ENCODE measurements at regions not wholly inside any gene's neighbourhood (a gene's known extent, or its start where the extent isn't known, plus 50 kb on each side); places are given as distances from the start of the nearest gene placed in this dataset.
"Not testable (repeated sequence)": the region's sequence is repeated elsewhere in the genome, so short reads cannot be mapped to it uniquely, and the experiment has no call there.

- intact Hi-C loops (cut with DNase I), result no loop called here
- ATAC-seq, result no peak
- DNase-seq (ENCODE audit: low spot score), result no peak
These were observed 355.9 kb downstream of the PRELID2 start for GRCh38 chr5:145479271-145479670.

GRCh38 chr5:145478651-145479050 lies 356.5 kb downstream of the PRELID2 start:
- intact Hi-C loops (cut with DNase I), result no loop called here
- no peak for DNase-seq (ENCODE audit: low spot score)
- no peak for ATAC-seq

- DNase-seq (ENCODE audit: low spot score) (no peak), ATAC-seq (no peak)
- intact Hi-C loops (cut with DNase I), result no loop called here
These were observed 362.0 kb downstream of the PRELID2 start for GRCh38 chr5:145473042-145473642.

GRCh38 chr5:145471831-145472612 lies 363.1 kb downstream of the PRELID2 start:
- DNase-seq (ENCODE audit: low spot score) (no peak), ATAC-seq (no peak)
- intact Hi-C loops (cut with DNase I), result no loop called here

DNA sequence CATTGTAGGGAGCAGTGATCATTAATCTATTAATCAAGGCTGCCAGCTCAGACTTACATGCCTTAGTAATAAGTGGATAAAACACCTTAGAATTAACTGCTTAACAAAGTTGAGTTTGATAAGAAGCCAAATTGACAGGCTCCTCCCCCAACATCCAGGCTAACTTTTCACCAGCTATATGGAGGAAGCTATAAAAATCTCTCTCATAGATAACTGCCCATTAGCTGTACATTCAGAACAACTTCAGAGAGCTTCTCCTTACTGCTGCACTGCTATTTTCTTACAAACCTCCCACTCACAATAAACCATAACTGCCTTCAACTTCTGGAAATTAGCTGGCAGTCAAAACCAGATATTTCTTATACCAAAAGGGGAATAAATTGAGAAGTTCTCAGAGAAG lies 364.1 kb downstream of the PRELID2 start:
- ATAC-seq, result no peak
- intact Hi-C loops (cut with DNase I), result no loop called here
- no peak for DNase-seq (ENCODE audit: low spot score)

GRCh38 chr5:145470396-145470979 lies 364.7 kb downstream of the PRELID2 start:
- intact Hi-C loops (cut with DNase I), result no loop called here
- DNase-seq (ENCODE audit: low spot score) (no peak), ATAC-seq (no peak)

DNA sequence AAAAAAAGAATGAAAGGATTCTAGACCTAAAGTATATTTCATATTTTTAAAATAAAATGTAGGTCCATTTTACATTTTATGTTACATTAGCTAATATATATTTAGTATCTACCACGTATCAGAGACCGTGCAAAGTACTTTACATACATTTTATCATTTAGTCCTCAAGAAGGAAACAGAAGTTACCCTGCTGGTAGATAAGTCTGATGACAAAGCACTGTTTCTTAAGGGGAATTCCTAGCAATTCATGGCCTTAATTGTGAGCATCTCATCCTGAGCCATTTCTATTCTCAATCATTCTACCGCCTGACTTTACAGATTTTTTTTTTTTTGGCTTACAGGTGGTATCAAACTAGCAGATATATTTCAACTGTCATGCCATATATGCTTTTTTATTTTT lies 367.7 kb downstream of the PRELID2 start:
- DNase-seq (ENCODE audit: low spot score) (no peak), ATAC-seq (no peak)
- intact Hi-C loops (cut with DNase I), result no loop called here

DNA sequence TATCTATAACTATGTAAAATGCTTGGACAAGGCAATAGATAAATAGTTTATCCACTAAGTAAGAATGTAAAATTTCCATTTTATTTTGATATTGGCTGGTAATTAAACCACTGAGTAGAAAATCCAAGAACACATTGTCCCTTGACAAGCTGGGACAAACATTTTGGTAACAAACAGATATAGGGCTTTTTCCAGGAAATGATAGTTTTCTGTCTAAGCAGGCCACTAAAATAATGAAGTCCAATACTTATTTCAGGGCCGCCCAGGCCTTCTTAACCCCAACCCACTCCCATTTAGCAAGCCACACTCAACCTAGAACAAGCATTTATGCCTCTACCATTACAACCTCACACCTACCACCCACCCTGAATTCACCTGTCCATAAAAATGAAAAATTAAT lies 368.6 kb downstream of the PRELID2 start:
- DNase-seq (ENCODE audit: low spot score) (no peak), ATAC-seq (no peak)
- intact Hi-C loops (cut with DNase I), result no loop called here

DNA sequence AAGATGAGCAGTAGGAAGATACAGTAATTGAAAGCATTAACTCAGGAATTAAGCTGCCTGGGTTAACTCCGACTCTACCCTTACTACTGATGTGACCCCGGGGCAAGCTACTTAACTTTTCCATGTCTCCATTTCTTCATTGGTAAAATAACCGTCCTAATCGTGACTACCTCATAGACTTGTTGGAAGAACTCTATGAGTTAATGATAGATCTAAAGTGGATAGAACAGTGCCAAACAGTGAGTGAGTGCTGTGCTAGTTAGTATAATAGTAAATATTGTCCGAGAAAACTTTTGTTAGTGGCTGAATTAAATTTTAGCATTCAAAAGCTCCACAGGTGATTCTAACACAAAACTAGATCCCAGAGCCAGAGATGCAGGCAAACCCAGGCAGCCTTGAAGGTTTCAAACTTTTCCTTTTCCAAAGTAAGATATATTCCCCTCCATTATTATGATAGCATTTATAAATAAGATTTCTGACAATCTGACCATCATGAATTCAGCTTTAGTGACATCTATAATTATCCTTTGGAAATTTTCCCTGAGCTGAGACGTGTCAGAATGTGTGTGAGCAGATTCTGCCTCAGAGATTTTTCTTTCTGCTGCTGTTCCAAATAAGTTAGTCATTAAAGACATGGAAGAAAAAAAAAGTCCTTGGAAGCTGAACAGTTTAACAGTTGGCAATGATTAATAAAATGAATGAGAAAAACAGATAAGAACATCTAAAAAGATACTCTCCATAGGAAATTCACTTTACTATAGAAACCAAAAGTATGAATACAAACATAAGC lies 369.5 kb downstream of the PRELID2 start:
- DNase-seq (ENCODE audit: low spot score), result no peak
- ATAC-seq, result no peak
- intact Hi-C loops (cut with DNase I), result no loop called here

GRCh38 chr5:145464171-145464570 lies 371.0 kb downstream of the PRELID2 start:
- intact Hi-C loops (cut with DNase I), result no loop called here
- no peak for DNase-seq (ENCODE audit: low spot score)
- ATAC-seq, result no peak

GRCh38 chr5:145463634-145464033 lies 371.5 kb downstream of the PRELID2 start:
- intact Hi-C loops (cut with DNase I), result no loop called here
- DNase-seq (ENCODE audit: low spot score) (no peak), ATAC-seq (no peak)

DNA sequence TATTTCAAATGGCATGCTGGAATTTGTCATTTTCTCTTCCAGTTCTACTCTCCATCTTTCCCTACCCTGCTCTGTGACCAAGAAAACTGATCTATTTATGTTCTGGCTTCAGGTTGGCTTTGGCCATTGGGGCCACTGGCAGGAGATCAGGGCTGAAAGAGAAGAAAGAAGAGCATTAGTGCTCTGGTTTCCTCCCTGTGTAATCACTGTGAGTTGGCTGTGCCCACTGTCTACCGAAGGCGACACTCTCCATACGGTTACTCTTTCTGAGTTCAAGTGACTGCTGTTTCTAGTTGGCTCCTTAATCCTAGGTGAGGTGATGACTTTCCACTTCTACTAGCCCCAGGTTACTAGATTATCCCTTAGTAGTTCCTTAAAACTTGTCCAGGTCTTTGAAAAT lies 372.6 kb downstream of the PRELID2 start:
- intact Hi-C loops (cut with DNase I), result no loop called here
- DNase-seq (ENCODE audit: low spot score), result no peak
- no peak for ATAC-seq

DNA sequence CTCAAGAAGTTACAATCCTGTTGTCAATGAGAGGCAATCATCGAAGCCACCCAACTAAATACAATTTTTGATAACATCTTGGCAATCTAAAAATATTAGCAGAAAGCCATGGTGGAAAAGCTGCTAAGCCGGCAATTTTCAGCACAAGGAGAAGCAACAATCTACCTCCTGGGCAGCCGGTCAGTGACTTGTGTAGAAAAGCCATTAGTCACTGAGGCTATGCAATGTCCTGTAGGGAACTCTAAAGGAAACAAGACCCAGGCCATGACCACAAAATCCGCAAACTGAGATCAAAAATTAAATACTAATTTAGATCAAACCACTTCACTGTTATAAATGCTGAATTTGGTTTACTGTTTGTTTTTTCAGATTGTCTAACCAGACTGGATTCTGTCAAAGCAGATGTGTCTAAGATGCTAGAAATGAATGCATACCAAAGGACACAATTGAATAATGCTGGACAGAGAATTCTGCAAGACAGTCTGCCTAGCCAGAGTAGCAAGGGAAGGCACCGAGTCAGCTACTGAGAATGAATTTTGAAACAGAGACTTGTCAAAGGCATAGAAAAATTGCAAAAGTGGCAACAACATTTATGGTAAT lies 384.8 kb downstream of the PRELID2 start:
- ATAC-seq (no peak), DNase-seq (ENCODE audit: low spot score) (no peak)
- intact Hi-C loops (cut with DNase I), result no loop called here

- intact Hi-C loops (cut with DNase I), result no loop called here
- ATAC-seq (no peak), DNase-seq (ENCODE audit: low spot score) (no peak)
These were observed 385.3 kb downstream of the PRELID2 start for GRCh38 chr5:145449794-145450193.

- DNase-seq (ENCODE audit: low spot score); intact Hi-C loops (cut with DNase I); ATAC-seq: not testable (repeated sequence)
These were observed 388.3 kb downstream of the PRELID2 start for GRCh38 chr5:145446875-145447274.

DNA sequence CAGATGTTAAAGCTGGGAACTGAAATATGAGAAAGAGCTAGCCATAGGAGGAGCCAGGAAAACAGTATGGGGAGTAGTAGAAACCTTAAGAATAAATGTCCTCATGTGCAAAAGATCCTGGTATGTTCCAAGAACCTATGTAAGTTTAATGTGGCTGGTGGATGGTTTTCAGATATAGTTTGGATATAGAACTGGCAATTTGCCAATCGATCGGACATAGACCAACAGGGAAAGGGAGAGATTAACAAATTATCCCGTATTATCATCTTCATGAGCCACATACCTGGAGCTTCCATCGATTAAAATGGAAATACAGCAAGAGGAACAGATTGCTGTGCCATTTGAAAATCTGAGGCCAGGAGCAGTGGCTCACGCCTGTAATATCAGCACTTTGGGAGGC lies 388.7 kb downstream of the PRELID2 start:
- ATAC-seq (no peak), DNase-seq (ENCODE audit: low spot score) (no peak)
- intact Hi-C loops (cut with DNase I), result no loop called here

- intact Hi-C loops (cut with DNase I), result no loop called here
- DNase-seq (ENCODE audit: low spot score) (no peak), ATAC-seq (no peak)
These were observed 390.1 kb downstream of the PRELID2 start for GRCh38 chr5:145445027-145445426.

GRCh38 chr5:145443964-145444363 lies 391.2 kb downstream of the PRELID2 start:
- intact Hi-C loops (cut with DNase I), result no loop called here
- DNase-seq (ENCODE audit: low spot score) (no peak), ATAC-seq (no peak)

DNA sequence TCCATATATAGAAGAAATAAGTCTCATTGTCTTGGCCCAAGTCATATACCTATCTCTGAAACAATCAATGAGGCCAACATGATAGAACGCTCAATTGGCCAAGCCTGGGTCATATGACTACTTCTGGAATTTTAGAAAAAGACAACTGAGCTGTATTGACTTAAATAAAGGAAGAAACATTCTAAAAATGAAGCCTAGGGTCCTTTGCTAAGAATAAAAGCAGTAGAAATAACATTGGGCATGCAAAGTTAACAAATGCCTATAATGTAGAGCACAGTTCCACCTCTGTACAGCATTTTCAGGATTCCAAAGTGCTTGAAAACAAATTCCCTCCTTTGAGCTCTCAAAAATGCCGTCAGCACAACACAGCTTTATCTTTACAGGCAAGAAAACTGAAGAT lies 391.8 kb downstream of the PRELID2 start:
- DNase-seq (ENCODE audit: low spot score) (no peak), ATAC-seq (no peak)
- intact Hi-C loops (cut with DNase I), result no loop called here

Data from sciatic nerve (tissue), 2 donors.